Panc1 (cell line): ENCODE measurements at regions not wholly inside any gene's neighbourhood (a gene's known extent, or its start where the extent isn't known, plus 50 kb on each side); places are given as distances from the start of the nearest gene placed in this dataset.
A peak's percentile ranks its signal among the peaks of the same experiment; 100 is the strongest.

Experiments
- ATAC-seq: fragments of 200-7000 bp; cut with Tn5 transposase; 2 replicates; pipeline ENCODE4 v1.9.1; 2020; ENCODE audit warnings: mild to moderate bottlenecking, moderate library complexity
- BruUV-seq: library from RNA; stranded (reverse); fragments of 400-500 nt; replicated peaks from 2 replicates; lab custom pipeline; 2021; lab: Mats Ljungman, UMichigan
- CTCF ChIA-PET: fragments of 300-600 bp; sonication (Branson Sonifier 250); formaldehyde crosslinking; loops from one replicate; lab custom pipeline; 2022; ENCODE audit warnings: antibody characterized with exemption; lab: Charles Lee
- POLR2A ChIA-PET: fragments of 300-600 bp; sonication (Branson Sonifier 250); formaldehyde crosslinking; loops from one replicate; lab custom pipeline; 2022; ENCODE audit warnings: antibody characterized with exemption; lab: Charles Lee
- DNase-seq: peaks from one replicate; pipeline ENCODE4 v3.0.0-alpha.2; 2010; ENCODE audit warnings: low read depth, low spot score
- H3K27ac ChIP-seq: 2 replicates; pipeline ENCODE4 v1.5.1; 2011; ENCODE audit warnings: mild to moderate bottlenecking, low read length, inconsistent platforms
- H3K27me3 ChIP-seq: fragments of 200-500 bp; sonication (Bioruptor generic); 2 replicates; pipeline ENCODE4 v1.6.0; 2014; ENCODE audit warnings: low read length, inconsistent platforms; ENCODE audit not compliant: control insufficient read depth, insufficient read depth
- H3K36me3 ChIP-seq: fragments of 200-500 bp; sonication (Bioruptor generic); 2 replicates; pipeline ENCODE4 v1.5.1; 2014; ENCODE audit warnings: inconsistent platforms, mild to moderate bottlenecking, low read length, moderate library complexity; ENCODE audit not compliant: control insufficient read depth, insufficient read depth
- H3K4me1 ChIP-seq: 2 replicates; pipeline ENCODE4 v1.5.1; 2011; ENCODE audit warnings: inconsistent platforms, mild to moderate bottlenecking, low read length, moderate library complexity; ENCODE audit not compliant: control insufficient read depth, insufficient read depth
- H3K4me3 ChIP-seq, 2 experiments: 2 replicates each; pipeline ENCODE4 v1.5.1; 2011 to 2012; ENCODE audit warnings: low read depth in 2 of 2, low read length in 2 of 2, mild to moderate bottlenecking in 2 of 2, inconsistent platforms in 1 of 2, moderate library complexity in 1 of 2
- H3K9me3 ChIP-seq: fragments of 200-500 bp; sonication (Bioruptor generic); 2 replicates; pipeline ENCODE4 v1.5.1; 2014; ENCODE audit warnings: low read depth, mild to moderate bottlenecking, inconsistent platforms, low read length, moderate library complexity; ENCODE audit not compliant: control insufficient read depth, insufficient read depth
- POLR2AphosphoS5 ChIP-seq: IDR thresholded peaks from 2 replicates; pipeline ENCODE4 v1.6.1; 2012; ENCODE audit warnings: mild to moderate bottlenecking, low read depth, low read length, moderate library complexity
- SIN3A ChIP-seq: IDR thresholded peaks from 2 replicates; pipeline ENCODE4 v1.6.1; 2012; ENCODE audit warnings: low read depth, mild to moderate bottlenecking, low read length, moderate library complexity, borderline replicate concordance; ENCODE audit not compliant: insufficient read depth
- TCF7L2 ChIP-seq: IDR thresholded peaks from 2 replicates; pipeline ENCODE4 v1.6.1; 2011; ENCODE audit warnings: mild to moderate bottlenecking, low read depth, low read length, inconsistent platforms
- in situ Hi-C: cut with HindIII; loops from 2 replicates; pipeline ENCODE4 v1.10.0; 2016; ENCODE audit warnings: low sequenced_read_pairs, low pct_unique_long_range_greater_than_20kb
- intact Hi-C: fragments of 100-400 bp; cut with micrococcal nuclease; formaldehyde crosslinking; loops from one replicate; pipeline ENCODE4 v1.10.0; 2022; ENCODE audit not compliant: unreplicated experiment
- TF ChIP-seq, protein P1 (sequence below): fragments of 450-650 bp; IDR thresholded peaks from 2 replicates; pipeline ENCODE4 v1.5.1; 2017; ENCODE audit warnings: mild to moderate bottlenecking
- TF ChIP-seq, protein P2 (sequence below), 2 experiments: IDR thresholded peaks; 2 replicates each; pipeline ENCODE4 v1.6.1; 2011 to 2012; ENCODE audit warnings: low read depth in 2 of 2, control low read depth in 1 of 2, low read length in 1 of 2, mild to moderate bottlenecking in 1 of 2, moderate library complexity in 1 of 2; ENCODE audit not compliant: insufficient read depth in 1 of 2

DNA sequence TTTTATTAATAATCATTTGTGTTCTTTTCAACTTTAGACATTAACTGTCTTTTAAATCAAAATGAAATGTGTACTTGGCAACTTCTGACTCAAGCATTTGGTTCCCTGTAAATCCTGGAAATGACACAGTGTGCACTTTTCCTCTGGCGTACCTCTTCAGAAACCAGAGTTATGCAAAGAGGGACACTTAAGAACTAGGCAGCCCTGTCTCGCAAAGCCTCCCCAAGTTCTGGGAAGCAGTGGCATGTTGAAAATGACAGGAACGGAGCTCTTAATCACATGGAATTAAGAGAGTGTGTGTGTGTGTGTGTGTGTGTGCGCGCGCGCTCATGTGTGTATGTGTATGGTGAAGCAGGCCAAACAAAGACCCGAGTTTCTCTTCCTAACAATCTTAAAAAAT is 707.4 kb downstream of the MECOM start:
- no peak overlapping the region for H3K27ac ChIP-seq
- intact Hi-C loops: no loop called here
- ChIA-PET POLR2A (no interaction called here), CTCF (no interaction called here)
- no peaks in the 10 kb centered on the region for H3K27me3 ChIP-seq
- H3K4me3 ChIP-seq: no peak overlapping the region
- in situ Hi-C loops: no loop called here
- ATAC-seq (no peak), DNase-seq (no peak)
- H3K36me3 ChIP-seq: no peaks in the 10 kb centered on the region
- no TSS peak for BruUV-seq
- TF ChIP-seq TCF7L2 (no peak), SIN3A (no peak), POLR2AphosphoS5 (no peak)
- TF ChIP-seq, protein P1, sequence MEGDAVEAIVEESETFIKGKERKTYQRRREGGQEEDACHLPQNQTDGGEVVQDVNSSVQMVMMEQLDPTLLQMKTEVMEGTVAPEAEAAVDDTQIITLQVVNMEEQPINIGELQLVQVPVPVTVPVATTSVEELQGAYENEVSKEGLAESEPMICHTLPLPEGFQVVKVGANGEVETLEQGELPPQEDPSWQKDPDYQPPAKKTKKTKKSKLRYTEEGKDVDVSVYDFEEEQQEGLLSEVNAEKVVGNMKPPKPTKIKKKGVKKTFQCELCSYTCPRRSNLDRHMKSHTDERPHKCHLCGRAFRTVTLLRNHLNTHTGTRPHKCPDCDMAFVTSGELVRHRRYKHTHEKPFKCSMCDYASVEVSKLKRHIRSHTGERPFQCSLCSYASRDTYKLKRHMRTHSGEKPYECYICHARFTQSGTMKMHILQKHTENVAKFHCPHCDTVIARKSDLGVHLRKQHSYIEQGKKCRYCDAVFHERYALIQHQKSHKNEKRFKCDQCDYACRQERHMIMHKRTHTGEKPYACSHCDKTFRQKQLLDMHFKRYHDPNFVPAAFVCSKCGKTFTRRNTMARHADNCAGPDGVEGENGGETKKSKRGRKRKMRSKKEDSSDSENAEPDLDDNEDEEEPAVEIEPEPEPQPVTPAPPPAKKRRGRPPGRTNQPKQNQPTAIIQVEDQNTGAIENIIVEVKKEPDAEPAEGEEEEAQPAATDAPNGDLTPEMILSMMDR: no peak
- TF ChIP-seq, protein P2, sequence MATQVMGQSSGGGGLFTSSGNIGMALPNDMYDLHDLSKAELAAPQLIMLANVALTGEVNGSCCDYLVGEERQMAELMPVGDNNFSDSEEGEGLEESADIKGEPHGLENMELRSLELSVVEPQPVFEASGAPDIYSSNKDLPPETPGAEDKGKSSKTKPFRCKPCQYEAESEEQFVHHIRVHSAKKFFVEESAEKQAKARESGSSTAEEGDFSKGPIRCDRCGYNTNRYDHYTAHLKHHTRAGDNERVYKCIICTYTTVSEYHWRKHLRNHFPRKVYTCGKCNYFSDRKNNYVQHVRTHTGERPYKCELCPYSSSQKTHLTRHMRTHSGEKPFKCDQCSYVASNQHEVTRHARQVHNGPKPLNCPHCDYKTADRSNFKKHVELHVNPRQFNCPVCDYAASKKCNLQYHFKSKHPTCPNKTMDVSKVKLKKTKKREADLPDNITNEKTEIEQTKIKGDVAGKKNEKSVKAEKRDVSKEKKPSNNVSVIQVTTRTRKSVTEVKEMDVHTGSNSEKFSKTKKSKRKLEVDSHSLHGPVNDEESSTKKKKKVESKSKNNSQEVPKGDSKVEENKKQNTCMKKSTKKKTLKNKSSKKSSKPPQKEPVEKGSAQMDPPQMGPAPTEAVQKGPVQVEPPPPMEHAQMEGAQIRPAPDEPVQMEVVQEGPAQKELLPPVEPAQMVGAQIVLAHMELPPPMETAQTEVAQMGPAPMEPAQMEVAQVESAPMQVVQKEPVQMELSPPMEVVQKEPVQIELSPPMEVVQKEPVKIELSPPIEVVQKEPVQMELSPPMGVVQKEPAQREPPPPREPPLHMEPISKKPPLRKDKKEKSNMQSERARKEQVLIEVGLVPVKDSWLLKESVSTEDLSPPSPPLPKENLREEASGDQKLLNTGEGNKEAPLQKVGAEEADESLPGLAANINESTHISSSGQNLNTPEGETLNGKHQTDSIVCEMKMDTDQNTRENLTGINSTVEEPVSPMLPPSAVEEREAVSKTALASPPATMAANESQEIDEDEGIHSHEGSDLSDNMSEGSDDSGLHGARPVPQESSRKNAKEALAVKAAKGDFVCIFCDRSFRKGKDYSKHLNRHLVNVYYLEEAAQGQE (IDR thresholded peaks at IDR 0.05; ENCODE audit: insufficient read depth in 1 of 2, low read depth in 2 of 2, low read length in 1 of 2): no peak
- H3K9me3 ChIP-seq: no peaks in the 10 kb centered on the region
- no peaks in the 10 kb centered on the region for H3K4me1 ChIP-seq

DNA sequence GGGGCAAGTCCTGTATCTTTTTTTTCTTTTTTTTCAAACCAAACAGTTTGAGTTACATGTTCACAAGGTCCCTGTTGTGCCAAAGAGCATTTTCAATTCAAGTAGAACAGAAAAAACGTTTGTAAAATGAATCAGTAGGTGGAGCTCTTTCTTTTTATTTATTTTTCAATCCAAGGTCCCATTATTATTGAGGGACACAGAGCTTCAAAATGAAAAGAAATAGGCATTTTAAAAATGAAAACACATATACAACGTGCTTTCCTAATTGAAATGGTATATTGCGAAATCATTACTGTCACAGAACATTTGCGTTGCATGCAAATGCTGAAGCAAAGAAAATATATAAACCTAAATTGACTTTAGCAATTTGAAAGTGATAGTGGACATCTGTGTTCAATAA is 711.0 kb downstream of the MECOM start:
- CTCF ChIA-PET: interaction anchor here (0.6 kb wide), 1 partner anchor 1372 kb away, joined by 3 read pairs; no protein-coding TSS in a partner anchor
- BruUV-seq: no TSS peak
- H3K9me3 ChIP-seq: no peaks in the 10 kb centered on the region
- POLR2A ChIA-PET: no interaction called here
- TF ChIP-seq POLR2AphosphoS5: no peak
- TF ChIP-seq, protein P1: peak; percentile 15; the same call in 1 of the 2 replicates
- H3K4me1 ChIP-seq: no peaks in the 10 kb centered on the region
- intact Hi-C loops (no loop called here), in situ Hi-C loops (no loop called here)
- ATAC-seq (no peak), DNase-seq (no peak)
- H3K27ac ChIP-seq: no peak overlapping the region
- no peaks in the 10 kb centered on the region for H3K36me3 ChIP-seq
- no peaks in the 10 kb centered on the region for H3K27me3 ChIP-seq
- no peak overlapping the region for H3K4me3 ChIP-seq

DNA sequence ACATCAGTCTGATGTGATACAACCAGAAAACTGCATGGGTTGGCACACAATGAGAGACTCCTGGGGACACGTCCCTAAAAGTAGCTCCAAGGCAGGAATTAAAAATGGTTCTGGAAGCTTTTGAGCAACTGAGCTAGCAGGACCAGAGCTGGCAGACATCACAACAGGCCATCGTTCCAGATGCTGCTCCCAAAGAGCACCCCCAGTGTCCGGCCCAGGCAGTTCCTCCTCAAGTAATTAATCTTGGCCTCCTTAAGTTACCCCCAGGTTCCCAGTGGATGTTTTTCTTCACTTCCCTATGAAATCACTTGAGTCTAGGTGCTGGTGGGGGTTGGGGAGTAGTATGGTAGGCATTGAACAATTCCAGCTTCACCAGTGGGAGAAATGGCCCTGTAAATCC is 711.6 kb downstream of the MECOM start:
- H3K36me3 ChIP-seq: no peaks in the 10 kb centered on the region
- CTCF ChIA-PET: no interaction called here
- BruUV-seq: no TSS peak
- POLR2A ChIA-PET: no interaction called here
- in situ Hi-C loops: no loop called here
- H3K27ac ChIP-seq: no peak overlapping the region
- intact Hi-C loops: no loop called here
- H3K27me3 ChIP-seq: no peaks in the 10 kb centered on the region
- TF ChIP-seq SIN3A (no peak), TCF7L2 (no peak), POLR2AphosphoS5 (no peak)
- TF ChIP-seq, protein P2 (IDR thresholded peaks at IDR 0.05; ENCODE audit: insufficient read depth in 1 of 2, low read depth in 2 of 2, low read length in 1 of 2): no peak
- TF ChIP-seq, protein P1: no peak
- H3K4me3 ChIP-seq: no peak overlapping the region
- DNase-seq (no peak), ATAC-seq (no peak)
- no peaks in the 10 kb centered on the region for H3K9me3 ChIP-seq
- no peaks in the 10 kb centered on the region for H3K4me1 ChIP-seq
